ENCODE measurements at regions not wholly inside any gene's neighbourhood (a gene's known extent, or its start where the extent isn't known, plus 50 kb on each side); places are given as distances from the start of the nearest gene placed in this dataset.

GRCh38 chr17:65433157-65433556, 128.3 kb downstream of the AXIN2 start:
- no peak for TF ChIP-seq E2F1 (CRISPR knock-in tag; IDR thresholded peaks at IDR 0.05)
- TF ChIP-seq FOXP1 (CRISPR knock-in tag; IDR thresholded peaks at IDR 0.05), result no peak
- TF ChIP-seq RBM15 (IDR thresholded peaks at IDR 0.05; ENCODE audit: insufficient read depth, low read length), result no peak
- TF ChIP-seq PHB2 (IDR thresholded peaks at IDR 0.05; ENCODE audit: low read depth), result no peak
- no peak for TF ChIP-seq DEAF1 (CRISPR knock-in tag; IDR thresholded peaks at IDR 0.05)
- TF ChIP-seq JUNB (CRISPR knock-in tag; conservative IDR thresholded peaks at IDR 0.05), result no peak
- no peak for TF ChIP-seq CGGBP1 (CRISPR knock-in tag; IDR thresholded peaks at IDR 0.05)
- no peak for TF ChIP-seq MAX (CRISPR knock-in tag; IDR thresholded peaks at IDR 0.05)
- no peak for TF ChIP-seq EZH2 (IDR thresholded peaks at IDR 0.05; ENCODE audit: borderline replicate concordance, low read depth, low read length)
- TF ChIP-seq STAT5B (CRISPR knock-in tag; IDR thresholded peaks at IDR 0.05), result no peak
